ENCODE measurements at regions not wholly inside any gene's neighbourhood (a gene's known extent, or its start where the extent isn't known, plus 50 kb on each side); places are given as distances from the start of the nearest gene placed in this dataset.

DNA sequence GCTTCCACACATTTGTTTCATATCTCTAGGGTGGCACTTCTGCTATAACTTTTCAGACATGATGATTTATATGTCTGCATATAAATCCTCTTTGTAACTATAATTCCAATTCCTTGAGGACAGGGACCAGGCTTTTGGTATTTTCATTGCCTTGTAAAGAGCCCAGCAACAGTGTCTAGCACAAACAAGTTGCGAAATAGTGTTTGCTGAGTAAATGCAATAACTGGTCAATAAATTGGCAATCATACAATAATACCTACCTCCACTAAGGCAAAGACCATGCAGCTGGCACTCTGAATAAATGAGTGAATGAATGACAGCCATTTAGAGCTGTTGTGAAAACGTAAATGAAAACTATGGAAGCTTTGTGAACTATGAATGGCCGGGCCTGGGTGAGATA, 564.0 kb upstream of the ZNF462 start:
- TF ChIP-seq, protein P1, sequence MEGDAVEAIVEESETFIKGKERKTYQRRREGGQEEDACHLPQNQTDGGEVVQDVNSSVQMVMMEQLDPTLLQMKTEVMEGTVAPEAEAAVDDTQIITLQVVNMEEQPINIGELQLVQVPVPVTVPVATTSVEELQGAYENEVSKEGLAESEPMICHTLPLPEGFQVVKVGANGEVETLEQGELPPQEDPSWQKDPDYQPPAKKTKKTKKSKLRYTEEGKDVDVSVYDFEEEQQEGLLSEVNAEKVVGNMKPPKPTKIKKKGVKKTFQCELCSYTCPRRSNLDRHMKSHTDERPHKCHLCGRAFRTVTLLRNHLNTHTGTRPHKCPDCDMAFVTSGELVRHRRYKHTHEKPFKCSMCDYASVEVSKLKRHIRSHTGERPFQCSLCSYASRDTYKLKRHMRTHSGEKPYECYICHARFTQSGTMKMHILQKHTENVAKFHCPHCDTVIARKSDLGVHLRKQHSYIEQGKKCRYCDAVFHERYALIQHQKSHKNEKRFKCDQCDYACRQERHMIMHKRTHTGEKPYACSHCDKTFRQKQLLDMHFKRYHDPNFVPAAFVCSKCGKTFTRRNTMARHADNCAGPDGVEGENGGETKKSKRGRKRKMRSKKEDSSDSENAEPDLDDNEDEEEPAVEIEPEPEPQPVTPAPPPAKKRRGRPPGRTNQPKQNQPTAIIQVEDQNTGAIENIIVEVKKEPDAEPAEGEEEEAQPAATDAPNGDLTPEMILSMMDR (IDR thresholded peaks at IDR 0.05; ENCODE audit: insufficient read depth, low read depth, low read length, missing control alignments): no peak

DNA sequence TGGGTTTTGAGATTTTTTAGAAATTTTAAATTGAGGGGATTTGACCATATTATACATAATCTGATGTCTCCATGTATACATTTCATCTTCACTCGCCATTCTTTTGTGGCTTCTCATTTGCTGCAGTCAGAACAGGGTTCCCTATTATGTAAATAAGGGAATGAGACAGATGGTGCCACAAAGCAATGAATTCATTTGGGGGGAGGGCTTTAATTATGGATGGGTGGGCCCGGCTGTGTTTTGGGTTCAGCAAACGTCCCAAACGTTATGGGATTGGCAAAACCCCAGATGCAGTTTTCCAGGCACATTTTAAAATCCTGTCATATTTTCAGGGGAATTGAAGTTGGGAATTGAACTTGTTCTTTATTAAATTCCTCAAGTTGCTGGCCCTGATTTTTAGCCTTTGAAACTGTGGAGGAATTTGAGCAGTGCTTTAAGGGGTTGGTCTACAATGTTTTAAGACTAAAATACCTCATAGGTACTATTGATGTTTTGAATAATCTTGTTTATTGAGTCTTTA, 558.5 kb upstream of the ZNF462 start:
- DNase-seq (ENCODE audit: low read depth): no peak
- TF ChIP-seq, protein P1 (IDR thresholded peaks at IDR 0.05; ENCODE audit: insufficient read depth, low read depth, low read length, missing control alignments): no peak
- H3K4me3 ChIP-seq (ENCODE audit: low read depth, low read length): no peak overlapping the region

More for the DNA sequence above, 564.0 kb upstream of the ZNF462 start:
- DNase-seq (ENCODE audit: low read depth): no peak
- no peak overlapping the region for H3K4me3 ChIP-seq (ENCODE audit: low read depth, low read length)

DNA sequence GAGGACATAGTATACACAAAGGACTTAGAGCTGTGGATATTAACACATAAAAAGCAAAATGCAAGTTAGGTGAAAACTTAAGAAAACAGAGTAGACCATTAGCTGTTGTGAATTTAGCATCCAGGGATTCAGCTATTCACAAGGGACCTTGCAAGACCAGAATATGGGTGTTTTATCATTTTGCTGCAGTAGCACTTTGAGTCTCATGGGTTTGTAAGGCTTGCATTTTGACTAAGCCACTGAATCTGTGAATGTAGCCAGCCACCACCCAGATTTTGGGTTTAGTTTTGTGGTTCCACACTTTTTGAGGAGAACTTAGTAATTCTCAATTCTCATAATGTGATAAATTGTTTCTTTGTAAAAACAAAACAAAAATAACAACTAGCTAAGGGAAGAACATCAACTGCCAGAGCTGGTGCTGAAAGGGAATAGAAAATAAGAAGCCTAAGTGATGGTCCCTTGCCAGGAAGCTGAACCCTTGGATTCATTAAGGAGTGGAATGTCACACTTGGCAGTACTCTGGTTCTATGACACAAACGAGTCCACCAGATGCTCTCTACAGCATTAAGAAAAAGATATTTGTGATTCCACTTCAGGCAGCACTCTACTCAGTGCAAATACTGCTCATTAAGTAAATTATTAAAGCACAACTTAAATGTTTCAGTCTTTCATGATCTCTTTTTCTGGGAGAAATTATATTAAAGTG, 557.4 kb upstream of the ZNF462 start:
- no peak overlapping the region for H3K4me3 ChIP-seq (ENCODE audit: low read depth, low read length)

DNA sequence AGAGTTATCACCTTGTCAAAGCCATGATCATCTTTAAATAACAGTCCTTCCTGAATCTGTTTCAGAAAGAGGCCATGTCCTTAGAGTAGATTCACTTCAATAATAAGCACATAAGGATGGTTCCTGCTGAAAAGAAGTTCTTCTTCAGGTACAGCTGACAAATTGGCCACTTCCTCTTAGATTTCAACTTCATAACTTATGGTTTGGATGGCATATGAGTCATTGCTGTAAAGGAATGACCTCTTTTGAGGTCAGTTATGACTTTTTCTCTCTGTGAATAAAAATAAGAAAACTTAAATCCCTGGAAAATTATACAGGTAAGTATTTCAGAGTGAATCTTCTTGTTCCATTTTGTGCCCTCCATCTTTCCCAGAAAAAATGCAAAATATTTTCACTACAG, 555.3 kb upstream of the ZNF462 start:
- no peak overlapping the region for H3K4me3 ChIP-seq (ENCODE audit: low read depth, low read length)
- TF ChIP-seq, protein P1 (IDR thresholded peaks at IDR 0.05; ENCODE audit: insufficient read depth, low read depth, low read length, missing control alignments): no peak
- peak; percentile 17 for DNase-seq (ENCODE audit: low read depth)

More for the DNA sequence above, 557.4 kb upstream of the ZNF462 start:
- TF ChIP-seq, protein P1 (IDR thresholded peaks at IDR 0.05; ENCODE audit: insufficient read depth, low read depth, low read length, missing control alignments): no peak
- peak; percentile 16 for DNase-seq (ENCODE audit: low read depth)

DNA sequence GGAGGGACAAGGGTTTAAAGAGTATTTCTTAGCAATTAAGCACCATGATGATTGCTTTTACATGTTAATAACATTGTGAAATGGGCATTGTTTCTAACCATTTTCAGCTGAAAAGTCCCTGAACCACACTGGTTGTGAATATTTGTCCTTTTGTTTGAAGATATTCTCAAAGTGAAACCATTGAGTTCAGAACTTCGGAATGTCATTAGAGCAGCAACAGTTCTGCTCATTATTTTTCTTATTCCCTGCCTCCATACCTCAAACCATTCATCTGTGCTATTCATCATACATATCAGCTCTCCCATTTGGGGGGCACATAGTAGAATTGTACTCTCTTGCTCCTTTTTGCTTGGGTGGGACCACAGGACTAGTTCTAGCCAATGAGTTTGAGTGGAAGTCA, 553.0 kb upstream of the ZNF462 start:
- DNase-seq (ENCODE audit: low read depth): no peak
- TF ChIP-seq, protein P1 (IDR thresholded peaks at IDR 0.05; ENCODE audit: insufficient read depth, low read depth, low read length, missing control alignments): no peak
- no peak overlapping the region for H3K4me3 ChIP-seq (ENCODE audit: low read depth, low read length)

DNA sequence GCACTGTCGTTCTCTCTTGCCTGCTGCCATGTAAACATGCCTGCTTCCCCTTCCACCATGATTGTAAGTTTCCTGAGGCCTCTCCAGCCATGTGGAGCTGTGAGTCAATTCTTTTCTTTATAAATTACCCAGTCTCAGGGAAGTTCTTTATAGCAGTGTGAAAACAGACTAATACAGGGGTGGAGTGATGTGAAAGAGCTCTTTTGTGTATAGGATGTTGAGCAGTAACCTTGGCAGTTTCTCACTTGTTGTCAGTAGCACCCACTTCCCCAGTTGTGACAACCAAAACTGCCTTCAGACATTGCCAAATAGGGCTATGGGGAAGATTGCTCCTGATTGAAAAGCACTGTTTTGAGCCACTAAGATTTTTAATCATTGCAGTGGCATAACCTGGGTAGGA, 552.2 kb upstream of the ZNF462 start:
- peak; percentile 59 for DNase-seq (ENCODE audit: low read depth)
- TF ChIP-seq, protein P1 (IDR thresholded peaks at IDR 0.05; ENCODE audit: insufficient read depth, low read depth, low read length, missing control alignments): no peak

DNA sequence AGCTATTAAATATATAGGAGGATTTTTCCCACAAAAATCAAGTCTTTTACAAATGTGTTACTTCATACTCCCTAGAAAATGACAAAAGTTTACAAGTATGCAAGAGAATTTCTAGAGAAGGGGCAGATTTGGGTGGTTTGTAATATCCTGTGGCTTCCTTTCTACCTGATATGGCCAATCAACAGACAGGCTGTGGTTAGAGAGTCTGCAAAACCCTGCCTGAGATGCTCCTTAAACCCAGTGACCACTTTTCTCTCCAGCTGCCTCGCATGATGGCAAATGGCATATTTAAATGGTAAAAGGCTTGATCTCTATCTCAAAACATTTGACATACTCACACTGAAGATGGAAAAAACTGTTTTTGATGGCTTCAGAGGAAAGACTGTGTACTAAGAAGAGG, 550.1 kb upstream of the ZNF462 start:
- H3K4me3 ChIP-seq (ENCODE audit: low read depth, low read length): no peak overlapping the region
- no peak for DNase-seq (ENCODE audit: low read depth)
- TF ChIP-seq, protein P1 (IDR thresholded peaks at IDR 0.05; ENCODE audit: insufficient read depth, low read depth, low read length, missing control alignments): no peak

More for the DNA sequence above, 552.2 kb upstream of the ZNF462 start:
- no peak overlapping the region for H3K4me3 ChIP-seq (ENCODE audit: low read depth, low read length)

All from GM12865 (cell line).